GM23338 (cell line): ENCODE measurements at regions not wholly inside any gene's neighbourhood (a gene's known extent, or its start where the extent isn't known, plus 50 kb on each side); places are given as distances from the start of the nearest gene placed in this dataset.

ENCODE experiments used
- ATAC-seq: fragments of 200-7000 bp; cut with Tn5 transposase; 3 replicates; pipeline ENCODE4 v1.9.1; 2020
- DNase-seq: peaks from one replicate; pipeline ENCODE4 v3.0.0-alpha.2; 2015; ENCODE audit warnings: low spot score
- H2AFZ ChIP-seq: fragments of 200-600 bp; sonication (generic); 2 replicates; pipeline ENCODE4 v1.8.0; 2016; ENCODE audit warnings: antibody characterized with exemption, mild to moderate bottlenecking, moderate library complexity
- H3F3A ChIP-seq: fragments of 200-600 bp; sonication (generic); replicated peaks from 2 replicates; pipeline ENCODE4 v1.8.0; 2017; ENCODE audit warnings: antibody characterized with exemption, mixed run types, low read depth
- H3K27ac ChIP-seq: fragments of 200-600 bp; sonication (generic); 2 replicates; pipeline ENCODE4 v1.6.1; 2016; ENCODE audit warnings: low read depth
- H3K27me3 ChIP-seq: fragments of 200-600 bp; sonication (generic); 2 replicates; pipeline ENCODE4 v1.8.0; 2016; ENCODE audit warnings: mild to moderate bottlenecking, mixed run types, moderate library complexity; ENCODE audit not compliant: insufficient read depth
- H3K36me3 ChIP-seq: fragments of 200-600 bp; sonication (generic); 2 replicates; pipeline ENCODE4 v1.8.0; 2016; ENCODE audit warnings: mild to moderate bottlenecking; ENCODE audit not compliant: insufficient read depth
- H3K4me1 ChIP-seq: fragments of 200-600 bp; sonication (generic); 2 replicates; pipeline ENCODE4 v1.8.0; 2016; ENCODE audit warnings: mild to moderate bottlenecking, moderate library complexity; ENCODE audit not compliant: insufficient read depth
- H3K4me2 ChIP-seq: fragments of 200-600 bp; sonication (generic); 2 replicates; pipeline ENCODE4 v1.7.1; 2017; ENCODE audit warnings: mixed run types
- H3K4me3 ChIP-seq: fragments of 200-600 bp; sonication (generic); 2 replicates; pipeline ENCODE4 v1.6.1; 2016; ENCODE audit warnings: mixed run types
- H3K79me2 ChIP-seq: fragments of 200-600 bp; sonication (generic); replicated peaks from 2 replicates; pipeline ENCODE4 v1.8.0; 2017; ENCODE audit warnings: mild to moderate bottlenecking; ENCODE audit not compliant: insufficient read depth
- H3K9me2 ChIP-seq: fragments of 200-600 bp; sonication (generic); 2 replicates; pipeline ENCODE4 v1.8.0; 2017; ENCODE audit not compliant: insufficient read depth
- H4K20me1 ChIP-seq: fragments of 200-600 bp; sonication (generic); replicated peaks from 2 replicates; pipeline ENCODE4 v1.8.0; 2017; ENCODE audit warnings: mild to moderate bottlenecking; ENCODE audit not compliant: insufficient read depth
- H3K27ac Mint-ChIP-seq: 2 replicates; pipeline ENCODE4 v1.8.0; 2020; ENCODE audit warnings: inconsistent platforms, mild to moderate bottlenecking, moderate library complexity, mixed read lengths
- H3K27me3 Mint-ChIP-seq: 3 replicates; pipeline ENCODE4 v1.8.0; 2022; ENCODE audit warnings: low read depth, mild to moderate bottlenecking, moderate library complexity, mixed read lengths, inconsistent platforms; ENCODE audit not compliant: insufficient read depth, poor library complexity
- H3K36me3 Mint-ChIP-seq: 3 replicates; pipeline ENCODE4 v1.8.0; 2021; ENCODE audit warnings: low read depth, mild to moderate bottlenecking, inconsistent platforms, moderate library complexity, mixed read lengths
- H3K4me1 Mint-ChIP-seq: 3 replicates; pipeline ENCODE4 v1.8.0; 2020; ENCODE audit warnings: mild to moderate bottlenecking, inconsistent platforms, mixed read lengths
- H3K4me3 Mint-ChIP-seq: 3 replicates; pipeline ENCODE4 v1.8.0; 2021; ENCODE audit warnings: moderate library complexity, mild to moderate bottlenecking, inconsistent platforms, mixed read lengths
- H3K9me3 Mint-ChIP-seq: 3 replicates; pipeline ENCODE4 v1.8.0; 2020; ENCODE audit warnings: moderate library complexity, mild to moderate bottlenecking, inconsistent platforms, mixed read lengths
- EZH2phosphoT487 ChIP-seq: fragments of 200-600 bp; sonication (generic); IDR thresholded peaks from one replicate; pipeline ENCODE4 v1.8.1; 2018; ENCODE audit warnings: antibody characterized with exemption; ENCODE audit not compliant: unreplicated experiment
- JUNB ChIP-seq: IDR thresholded peaks from one replicate; pipeline ENCODE4 v1.6.1; 2016; ENCODE audit warnings: antibody characterized with exemption; ENCODE audit not compliant: unreplicated experiment
- POLR2AphosphoS5 ChIP-seq: IDR thresholded peaks from 2 replicates; pipeline ENCODE4 v1.6.1; 2016; ENCODE audit warnings: antibody characterized with exemption, low read depth
- REST ChIP-seq: IDR thresholded peaks from one replicate; pipeline ENCODE4 v1.6.1; 2018; ENCODE audit warnings: antibody characterized with exemption; ENCODE audit not compliant: unreplicated experiment
- ZNF114 ChIP-seq: fragments of 250-450 bp; sonication (Bioruptor Pico); IDR thresholded peaks from 2 replicates; pipeline ENCODE4 v1.5.0; 2020; ENCODE audit warnings: mild to moderate bottlenecking, moderate library complexity
- ZNF462 ChIP-seq: fragments of 250-450 bp; sonication (Bioruptor Pico); IDR thresholded peaks from 2 replicates; pipeline ENCODE4 v1.5.0; 2020; ENCODE audit warnings: mild to moderate bottlenecking, moderate library complexity

GRCh38 chr13:61294467-61295191 lies 121.0 kb downstream of the PCDH20 start:
- ATAC-seq, result no peak
- Histone ChIP-seq H3K4me1 (no peaks in the 10 kb centered on the region), H4K20me1 (no peaks in the 10 kb centered on the region), H3F3A (no peaks in the 10 kb centered on the region), H3K9me2 (peaks cover 7% of the 10 kb centered on the region), H3K27ac (no peak overlapping the region), H2AFZ (no peak overlapping the region), H3K79me2 (no peaks in the 10 kb centered on the region), H3K27me3 (no peaks in the 10 kb centered on the region), H3K4me3 (no peak overlapping the region), H3K36me3 (no peaks in the 10 kb centered on the region), H3K4me2 (no peak overlapping the region)
- no peak for DNase-seq
- Mint-ChIP-seq H3K27ac (no peak overlapping the region), H3K9me3 (peaks cover 4% of the 10 kb centered on the region; the same call in 2 of the 3 replicates), H3K27me3 (no peaks in the 10 kb centered on the region), H3K4me3 (no peak overlapping the region), H3K36me3 (no peaks in the 10 kb centered on the region; the same call in 2 of the 3 replicates), H3K4me1 (no peaks in the 10 kb centered on the region)
- no peak for TF ChIP-seq ZNF114
- TF ChIP-seq REST, result no peak
- no peak for TF ChIP-seq ZNF462
- no peak for TF ChIP-seq POLR2AphosphoS5
- TF ChIP-seq JUNB, result no peak
- TF ChIP-seq EZH2phosphoT487, result no peak
